Cardiac fibroblast (primary cell): ENCODE measurements at regions not wholly inside any gene's neighbourhood (a gene's known extent, or its start where the extent isn't known, plus 50 kb on each side); places are given as distances from the start of the nearest gene placed in this dataset.

Experiments used
- DNase-seq, 2 donors: peaks; one replicate each; pipeline versions ENCODE4 v3.0.0 to v3.0.0-alpha.2; 2010; ENCODE audit warnings: low read depth in 2 of 2
- H3K4me3 ChIP-seq, 2 donors: replicated peaks in 1 of 2; 1 replicate in 1 of 2; 2 replicates in 1 of 2; pipeline ENCODE4 v1.5.1; 2011; ENCODE audit warnings: low read depth in 2 of 2, low read length in 2 of 2, mild to moderate bottlenecking in 2 of 2, moderate library complexity in 1 of 2
- TF ChIP-seq, protein P1 (sequence below): IDR thresholded peaks from one replicate; pipeline ENCODE4 v1.5.1; 2011; ENCODE audit warnings: low read depth, mild to moderate bottlenecking, low read length, inconsistent platforms

DNA sequence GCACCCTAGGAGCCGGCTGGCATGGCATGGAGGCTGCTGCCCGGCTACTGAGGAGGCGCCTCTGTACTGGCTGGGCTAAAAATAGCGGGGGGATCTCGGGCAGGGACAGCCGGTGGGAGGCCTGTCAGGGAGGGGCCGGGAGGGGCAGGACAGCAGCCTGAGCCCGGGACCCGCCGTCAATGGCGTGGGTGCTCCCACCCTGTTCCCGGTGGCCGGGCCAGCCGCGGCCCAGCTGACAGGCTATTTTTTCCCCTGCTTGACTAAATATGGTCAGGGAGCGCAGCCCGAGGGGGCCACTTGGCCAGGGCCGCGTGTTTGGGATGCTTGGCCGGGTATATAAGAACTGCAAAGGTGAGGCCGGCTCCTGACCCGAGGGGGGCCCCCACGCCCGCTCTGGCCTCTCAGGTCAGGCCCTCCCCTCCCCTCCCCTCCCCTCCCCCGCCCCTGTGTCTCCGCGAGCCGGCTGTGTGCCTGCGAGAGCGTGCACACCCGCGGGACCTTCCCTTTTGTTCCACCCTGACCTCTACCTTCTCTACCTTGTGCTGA, 74.4 kb upstream of the GATA5 start:
- no peak overlapping the region for H3K4me3 ChIP-seq
- DNase-seq, result no peak

DNA sequence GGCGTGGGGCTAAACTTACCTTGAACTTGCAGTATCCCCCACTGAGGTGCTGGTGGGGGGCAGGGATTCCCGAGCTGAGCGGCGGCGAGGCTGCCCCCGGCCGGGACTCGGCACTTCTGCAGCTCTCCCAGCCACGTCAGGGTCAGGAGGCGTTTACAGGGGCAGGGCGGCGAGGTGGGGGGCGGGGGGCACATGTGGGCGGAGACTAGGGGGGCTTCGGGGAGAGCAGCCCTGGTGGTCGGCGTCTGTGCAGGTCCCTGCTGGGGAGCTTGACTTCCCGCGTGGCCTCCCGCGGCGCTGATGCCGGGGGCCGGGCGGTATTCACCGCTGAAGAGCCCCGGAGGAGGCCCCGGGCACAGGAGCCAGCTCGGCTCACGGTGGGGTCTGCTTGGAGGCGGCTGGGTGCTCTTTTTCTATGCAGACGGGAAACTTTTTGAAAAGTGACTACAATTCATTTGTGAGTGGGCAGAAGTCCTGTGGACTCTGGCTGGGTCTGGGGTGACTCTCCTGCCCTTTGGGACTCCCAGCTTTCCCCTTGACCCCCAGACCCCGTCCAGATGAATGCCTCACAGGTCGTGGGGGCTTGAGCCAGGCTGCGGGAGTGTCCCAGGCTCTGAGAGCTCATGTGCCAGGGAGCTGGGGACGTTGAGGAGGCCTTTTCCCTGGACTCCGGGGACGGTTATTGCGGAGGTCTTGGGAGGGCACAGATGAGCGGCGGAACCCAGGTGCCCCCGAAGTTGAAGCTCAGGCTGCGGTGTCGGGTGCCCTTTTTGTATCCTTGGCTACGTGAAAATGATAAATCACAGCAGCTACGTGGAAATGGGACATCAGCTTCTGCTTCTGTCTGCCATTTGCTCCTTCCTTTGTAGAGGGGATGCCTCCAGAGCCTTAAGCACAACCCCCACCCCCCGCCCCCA, 75.9 kb upstream of the GATA5 start:
- no peak overlapping the region for H3K4me3 ChIP-seq
- no peak for DNase-seq
- TF ChIP-seq, protein P1, sequence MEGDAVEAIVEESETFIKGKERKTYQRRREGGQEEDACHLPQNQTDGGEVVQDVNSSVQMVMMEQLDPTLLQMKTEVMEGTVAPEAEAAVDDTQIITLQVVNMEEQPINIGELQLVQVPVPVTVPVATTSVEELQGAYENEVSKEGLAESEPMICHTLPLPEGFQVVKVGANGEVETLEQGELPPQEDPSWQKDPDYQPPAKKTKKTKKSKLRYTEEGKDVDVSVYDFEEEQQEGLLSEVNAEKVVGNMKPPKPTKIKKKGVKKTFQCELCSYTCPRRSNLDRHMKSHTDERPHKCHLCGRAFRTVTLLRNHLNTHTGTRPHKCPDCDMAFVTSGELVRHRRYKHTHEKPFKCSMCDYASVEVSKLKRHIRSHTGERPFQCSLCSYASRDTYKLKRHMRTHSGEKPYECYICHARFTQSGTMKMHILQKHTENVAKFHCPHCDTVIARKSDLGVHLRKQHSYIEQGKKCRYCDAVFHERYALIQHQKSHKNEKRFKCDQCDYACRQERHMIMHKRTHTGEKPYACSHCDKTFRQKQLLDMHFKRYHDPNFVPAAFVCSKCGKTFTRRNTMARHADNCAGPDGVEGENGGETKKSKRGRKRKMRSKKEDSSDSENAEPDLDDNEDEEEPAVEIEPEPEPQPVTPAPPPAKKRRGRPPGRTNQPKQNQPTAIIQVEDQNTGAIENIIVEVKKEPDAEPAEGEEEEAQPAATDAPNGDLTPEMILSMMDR, result no peak

More for the DNA sequence above, 74.4 kb upstream of the GATA5 start:
- TF ChIP-seq, protein P1, result no peak

DNA sequence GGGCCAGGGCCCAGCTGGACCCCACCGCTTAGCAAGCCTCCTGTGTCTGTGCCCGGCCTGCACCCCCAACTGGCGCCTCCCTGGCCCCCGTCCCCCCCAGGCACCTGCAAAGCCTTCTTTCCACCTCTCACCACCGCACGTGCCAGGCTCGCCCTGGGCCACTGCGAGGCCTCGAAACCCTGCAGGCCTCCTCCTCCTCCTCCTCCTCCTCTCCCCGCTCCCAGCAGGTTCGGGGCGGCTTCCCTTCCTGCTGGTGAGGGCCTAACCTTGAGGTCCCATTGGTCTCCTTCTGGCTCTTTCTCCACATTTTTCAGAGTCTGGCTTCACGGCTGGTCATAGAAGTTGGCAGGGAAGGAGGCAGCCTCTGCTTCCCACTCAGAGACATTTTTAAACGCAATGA, 76.8 kb upstream of the GATA5 start:
- H3K4me3 ChIP-seq, result no peak overlapping the region
- TF ChIP-seq, protein P1, result no peak
- DNase-seq, result no peak

DNA sequence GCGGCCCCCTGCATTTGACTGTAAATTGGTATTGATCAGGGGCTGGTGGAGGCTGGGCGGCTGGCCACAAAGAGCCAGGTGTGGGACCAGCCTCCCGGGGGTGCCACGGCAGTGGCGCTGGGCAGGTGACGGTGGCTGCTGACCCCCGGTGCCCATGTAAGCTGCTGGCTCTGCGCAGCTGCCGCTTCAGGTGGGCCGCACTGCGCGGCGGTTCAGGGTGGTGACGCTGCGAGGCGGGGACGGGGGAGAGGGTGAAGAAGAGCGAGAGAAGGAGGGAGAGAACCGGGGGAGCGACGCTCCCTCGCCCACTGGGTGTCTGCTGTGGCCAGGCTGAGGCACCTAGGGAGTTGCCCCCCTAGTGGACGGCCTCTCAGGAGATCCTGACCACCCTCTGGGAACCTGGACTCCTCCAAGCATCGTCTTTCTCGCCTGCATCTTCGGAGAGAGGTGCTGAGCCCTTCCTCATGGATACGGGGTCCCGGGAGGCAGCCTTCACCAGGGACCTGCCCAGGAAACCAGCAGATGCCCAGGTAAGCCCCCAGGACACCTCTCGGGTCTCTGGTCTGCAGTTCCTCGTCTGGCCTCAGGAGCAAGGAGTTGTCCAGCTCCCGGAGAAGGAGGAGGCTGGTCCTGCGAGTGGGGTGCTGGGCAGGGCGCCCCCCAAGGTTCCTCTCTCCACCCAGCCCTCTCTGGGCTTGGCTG, 77.5 kb upstream of the GATA5 start:
- no peak for DNase-seq
- TF ChIP-seq, protein P1, result no peak
- H3K4me3 ChIP-seq, result no peak overlapping the region

DNA sequence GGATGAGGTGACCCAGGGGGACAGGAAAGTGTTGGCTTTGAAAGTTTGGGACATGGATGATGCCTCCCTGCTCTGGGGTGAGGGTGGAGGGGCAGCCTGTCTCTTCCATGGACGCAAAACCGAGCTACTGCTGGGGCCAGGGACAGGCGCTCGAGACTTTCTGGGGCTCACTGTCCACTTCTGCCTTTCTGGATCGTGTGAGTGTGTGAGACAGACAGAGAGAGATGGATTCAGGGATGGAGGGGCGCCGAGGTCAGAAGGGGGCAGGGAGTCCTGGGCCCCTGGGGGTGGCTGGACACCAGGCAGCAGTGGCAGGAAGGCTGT, 78.0 kb upstream of the GATA5 start:
- TF ChIP-seq, protein P1, result no peak
- DNase-seq, result no peak
- H3K4me3 ChIP-seq, result no peak overlapping the region

DNA sequence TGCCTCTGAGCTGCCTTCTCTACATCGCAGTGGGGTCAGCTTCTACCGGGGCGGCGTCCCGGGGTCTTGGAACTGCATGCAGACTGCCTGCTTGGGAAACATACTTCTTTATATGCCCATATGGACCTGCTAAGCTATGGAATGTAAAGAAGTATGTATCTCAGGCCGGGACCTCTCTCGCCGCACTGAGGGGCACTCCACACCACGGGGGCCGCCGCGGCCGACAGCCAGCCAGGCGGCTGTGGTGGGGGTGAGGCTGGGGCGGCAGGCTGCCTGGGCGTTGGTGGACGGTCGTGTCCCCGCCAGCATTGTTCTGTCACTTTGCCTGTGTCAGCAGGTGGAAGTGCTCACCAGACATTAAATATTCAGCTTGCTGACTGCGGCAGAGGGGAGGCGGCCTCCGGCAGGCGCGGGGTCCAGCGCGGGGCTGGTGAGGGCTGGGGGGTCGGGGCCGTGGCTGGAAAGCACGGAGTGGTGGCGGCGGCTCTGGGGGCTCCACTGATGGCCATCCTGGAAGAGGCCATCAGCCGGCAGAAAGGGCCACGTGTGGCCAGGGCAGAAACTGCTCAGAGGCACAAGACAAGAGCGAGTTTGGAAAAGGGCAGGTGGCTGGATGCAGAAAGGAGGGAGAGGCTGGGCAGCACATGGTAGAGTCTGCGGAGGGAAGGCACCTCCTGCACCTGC, 78.6 kb upstream of the GATA5 start:
- no peak overlapping the region for H3K4me3 ChIP-seq
- TF ChIP-seq, protein P1, result no peak
- no peak for DNase-seq
